Body of pancreas (tissue), 4 donors: ENCODE measurements at regions not wholly inside any gene's neighbourhood (a gene's known extent, or its start where the extent isn't known, plus 50 kb on each side); places are given as distances from the start of the nearest gene placed in this dataset.

Experiments
- POLR2A ChIP-seq, 3 donors: fragments of 450-650 bp; IDR thresholded peaks; one replicate each; pipeline ENCODE4 v1.6.1; 2016; ENCODE audit warnings: antibody characterized with exemption in 3 of 3, mild to moderate bottlenecking in 2 of 3
- TF ChIP-seq, protein P1 (sequence below), 7 experiments: fragments of 450-650 bp in 4 of 7; fragments of 200-600 bp in 3 of 7; sonication (generic) in 3 of 7; IDR thresholded peaks; one replicate each; pipeline ENCODE4 v1.5.1; 2016 to 2019; ENCODE audit warnings: antibody characterized with exemption in 7 of 7

DNA sequence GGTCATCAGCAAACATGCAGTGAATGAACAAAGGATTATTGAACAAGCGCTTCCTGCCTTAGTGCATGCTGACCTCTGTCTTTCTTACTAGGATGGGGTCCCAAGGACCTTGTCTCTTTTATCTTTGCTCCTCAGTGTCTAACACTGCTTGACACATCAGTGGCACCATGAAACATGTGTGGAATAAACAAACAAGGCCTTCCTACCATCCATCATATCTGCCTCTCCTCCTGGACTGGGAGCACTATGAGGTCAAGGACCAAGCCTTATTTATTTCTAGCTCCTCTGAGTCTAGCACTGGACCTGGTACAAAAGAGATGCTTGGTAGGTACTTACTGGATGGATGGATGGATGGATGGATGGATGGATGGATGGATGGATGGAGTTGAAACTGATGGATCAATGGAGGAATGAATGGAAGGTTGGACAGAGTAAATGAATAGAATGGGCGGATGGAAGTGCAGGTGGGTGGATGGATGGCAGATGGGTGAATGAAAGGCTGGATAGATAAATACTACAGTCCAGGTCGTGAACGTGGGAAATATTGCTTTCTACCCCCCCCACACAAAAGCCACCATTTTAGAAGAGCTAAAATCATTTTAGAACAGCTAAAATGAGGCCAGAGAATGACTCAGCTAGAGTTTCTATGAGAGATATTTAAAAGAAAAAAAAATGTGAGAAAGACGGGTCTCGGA lies 104.1 kb upstream of the PTPN1 start:
- TF ChIP-seq, protein P1, sequence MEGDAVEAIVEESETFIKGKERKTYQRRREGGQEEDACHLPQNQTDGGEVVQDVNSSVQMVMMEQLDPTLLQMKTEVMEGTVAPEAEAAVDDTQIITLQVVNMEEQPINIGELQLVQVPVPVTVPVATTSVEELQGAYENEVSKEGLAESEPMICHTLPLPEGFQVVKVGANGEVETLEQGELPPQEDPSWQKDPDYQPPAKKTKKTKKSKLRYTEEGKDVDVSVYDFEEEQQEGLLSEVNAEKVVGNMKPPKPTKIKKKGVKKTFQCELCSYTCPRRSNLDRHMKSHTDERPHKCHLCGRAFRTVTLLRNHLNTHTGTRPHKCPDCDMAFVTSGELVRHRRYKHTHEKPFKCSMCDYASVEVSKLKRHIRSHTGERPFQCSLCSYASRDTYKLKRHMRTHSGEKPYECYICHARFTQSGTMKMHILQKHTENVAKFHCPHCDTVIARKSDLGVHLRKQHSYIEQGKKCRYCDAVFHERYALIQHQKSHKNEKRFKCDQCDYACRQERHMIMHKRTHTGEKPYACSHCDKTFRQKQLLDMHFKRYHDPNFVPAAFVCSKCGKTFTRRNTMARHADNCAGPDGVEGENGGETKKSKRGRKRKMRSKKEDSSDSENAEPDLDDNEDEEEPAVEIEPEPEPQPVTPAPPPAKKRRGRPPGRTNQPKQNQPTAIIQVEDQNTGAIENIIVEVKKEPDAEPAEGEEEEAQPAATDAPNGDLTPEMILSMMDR (IDR thresholded peaks at IDR 0.05) = no peak
- TF ChIP-seq POLR2A (IDR thresholded peaks at IDR 0.05) = no peak
